Stomach smooth muscle (tissue), 2 donors: ENCODE measurements at regions not wholly inside any gene's neighbourhood (a gene's known extent, or its start where the extent isn't known, plus 50 kb on each side); places are given as distances from the start of the nearest gene placed in this dataset.
"Not testable (repeated sequence)": the region's sequence is repeated elsewhere in the genome, so short reads cannot be mapped to it uniquely, and the experiment has no call there.

Source experiments
- H3K27ac ChIP-seq: one replicate; pipeline ENCODE4 v1.7.0; 2013; ENCODE audit warnings: mild to moderate bottlenecking, low read length, inconsistent platforms
- H3K27me3 ChIP-seq, 2 donors: one replicate each; pipeline ENCODE4 v1.7.0; 2013; ENCODE audit warnings: low read length in 2 of 2; ENCODE audit not compliant: insufficient read depth in 2 of 2, control insufficient read depth in 1 of 2
- H3K36me3 ChIP-seq, 2 donors: one replicate each; pipeline ENCODE4 v1.7.0; 2013; ENCODE audit warnings: low read length in 2 of 2; ENCODE audit not compliant: control insufficient read depth in 2 of 2, insufficient read depth in 2 of 2
- H3K4me1 ChIP-seq: one replicate; pipeline ENCODE4 v1.7.0; 2013; ENCODE audit warnings: low read length; ENCODE audit not compliant: control insufficient read depth, insufficient read depth
- H3K4me3 ChIP-seq, 2 donors: one replicate each; pipeline ENCODE4 v1.7.0; 2013; ENCODE audit warnings: low read length in 2 of 2
- H3K9ac ChIP-seq, 2 donors: one replicate each; pipeline ENCODE4 v1.7.0; 2013; ENCODE audit warnings: low read length in 2 of 2, mild to moderate bottlenecking in 1 of 2
- H3K9me3 ChIP-seq, 2 donors: one replicate each; pipeline ENCODE4 v1.7.0; 2013; ENCODE audit warnings: low read length in 2 of 2; ENCODE audit not compliant: control insufficient read depth in 2 of 2
- donor health status: healthy.
- donor health status: Pancreatic carcinoma.

- H3K9ac ChIP-seq, H3K4me1 ChIP-seq, H3K9me3 ChIP-seq: not testable (repeated sequence)
Measured at GRCh38 chr10:30703446-30703845, 73.9 kb upstream of the LYZL2 start.

DNA sequence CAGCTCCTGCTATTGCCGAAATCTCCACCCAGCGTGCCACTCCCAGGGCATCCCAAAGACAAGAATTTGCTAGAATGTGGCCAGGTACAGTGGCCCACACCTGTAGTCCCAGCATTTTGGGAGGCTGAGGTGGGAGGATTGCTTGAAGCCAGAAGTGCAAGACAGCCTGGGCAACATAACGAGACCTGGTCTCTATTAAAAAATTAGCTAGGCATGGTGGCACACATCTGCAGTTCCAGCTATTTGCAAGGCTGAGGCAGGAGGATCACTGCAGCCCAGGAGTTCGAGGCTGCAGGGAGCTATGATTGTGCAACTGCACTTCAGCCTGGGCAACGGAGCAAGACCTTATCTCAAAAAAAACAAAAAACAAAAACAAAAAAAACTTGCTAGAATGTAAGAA, 73.3 kb upstream of the LYZL2 start:
- H3K9me3 ChIP-seq, result no peaks in the 10 kb centered on the region
- H3K27ac ChIP-seq, result no peak overlapping the region
- no peaks in the 10 kb centered on the region for H3K27me3 ChIP-seq
- no peak overlapping the region for H3K4me3 ChIP-seq
- no peak overlapping the region for H3K9ac ChIP-seq
- no peaks in the 10 kb centered on the region for H3K36me3 ChIP-seq
- no peaks in the 10 kb centered on the region for H3K4me1 ChIP-seq

More at GRCh38 chr10:30703446-30703845, 73.9 kb upstream of the LYZL2 start:
- H3K36me3 ChIP-seq, H3K27me3 ChIP-seq, H3K27ac ChIP-seq, H3K4me3 ChIP-seq: not testable (repeated sequence)

- Histone ChIP-seq H3K27ac (no peak overlapping the region), H3K9ac (no peak overlapping the region)
Measured at GRCh38 chr10:30701451-30702173, 72.1 kb upstream of the LYZL2 start.

GRCh38 chr10:30697806-30698205, 68.3 kb upstream of the LYZL2 start:
- Histone ChIP-seq H3K4me1 (peaks cover 4% of the 10 kb centered on the region), H3K9me3 (no peaks in the 10 kb centered on the region), H3K9ac (no peak overlapping the region), H3K4me3 (no peak overlapping the region), H3K27me3 (no peaks in the 10 kb centered on the region), H3K36me3 (no peaks in the 10 kb centered on the region), H3K27ac (no peak overlapping the region)

More at GRCh38 chr10:30701451-30702173, 72.1 kb upstream of the LYZL2 start:
- no peaks in the 10 kb centered on the region for H3K36me3 ChIP-seq
- H3K4me3 ChIP-seq, result no peak overlapping the region
- H3K9me3 ChIP-seq, result no peaks in the 10 kb centered on the region
- H3K4me1 ChIP-seq, result no peaks in the 10 kb centered on the region
- no peaks in the 10 kb centered on the region for H3K27me3 ChIP-seq

GRCh38 chr10:30697221-30697620, 67.7 kb upstream of the LYZL2 start:
- H3K27ac ChIP-seq, H3K27me3 ChIP-seq, H3K36me3 ChIP-seq, H3K9ac ChIP-seq, H3K4me1 ChIP-seq, H3K4me3 ChIP-seq, H3K9me3 ChIP-seq: not testable (repeated sequence)

DNA sequence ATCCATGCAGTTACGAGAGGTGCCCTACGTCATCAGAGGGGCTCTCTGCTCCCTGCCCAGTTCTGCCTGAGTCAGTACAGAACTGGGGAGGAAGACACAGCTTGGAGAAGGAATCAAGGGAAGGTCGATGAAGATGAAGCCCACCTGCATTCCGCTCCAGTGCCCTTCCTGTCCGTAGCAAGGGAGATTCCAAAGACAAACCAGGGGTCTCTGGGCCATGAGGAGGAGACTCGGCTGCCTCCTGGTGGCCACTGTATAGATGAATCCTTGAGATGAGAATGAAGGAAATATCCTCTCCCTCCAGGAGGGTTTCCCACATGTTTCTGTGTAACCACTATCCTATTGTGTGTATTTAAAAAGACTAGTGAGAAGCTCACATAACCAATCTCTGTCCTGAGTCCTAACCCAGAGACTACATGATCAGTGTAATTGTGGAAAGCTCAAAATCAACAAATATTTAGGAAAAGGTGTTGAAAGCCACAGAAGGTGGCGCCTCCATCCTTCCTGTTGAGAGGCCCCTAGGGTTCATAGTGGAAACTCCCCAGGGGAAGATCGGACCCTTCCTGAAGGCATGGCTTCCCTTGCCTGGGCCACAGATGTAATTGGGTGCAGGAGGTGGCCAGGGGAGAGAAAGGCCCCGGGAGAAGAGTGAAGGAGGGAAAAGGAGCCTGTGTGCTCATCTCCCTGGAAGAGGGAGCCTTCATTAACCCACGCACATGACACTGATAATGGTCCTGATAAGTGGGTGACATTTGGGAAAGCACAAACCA, 67.0 kb upstream of the LYZL2 start:
- not testable (repeated sequence) for H3K4me3 ChIP-seq, H3K9me3 ChIP-seq, H3K27me3 ChIP-seq, H3K36me3 ChIP-seq, H3K27ac ChIP-seq, H3K4me1 ChIP-seq
- H3K9ac ChIP-seq, result peak overlapping the region in 1 of 2 donors; percentile 50

DNA sequence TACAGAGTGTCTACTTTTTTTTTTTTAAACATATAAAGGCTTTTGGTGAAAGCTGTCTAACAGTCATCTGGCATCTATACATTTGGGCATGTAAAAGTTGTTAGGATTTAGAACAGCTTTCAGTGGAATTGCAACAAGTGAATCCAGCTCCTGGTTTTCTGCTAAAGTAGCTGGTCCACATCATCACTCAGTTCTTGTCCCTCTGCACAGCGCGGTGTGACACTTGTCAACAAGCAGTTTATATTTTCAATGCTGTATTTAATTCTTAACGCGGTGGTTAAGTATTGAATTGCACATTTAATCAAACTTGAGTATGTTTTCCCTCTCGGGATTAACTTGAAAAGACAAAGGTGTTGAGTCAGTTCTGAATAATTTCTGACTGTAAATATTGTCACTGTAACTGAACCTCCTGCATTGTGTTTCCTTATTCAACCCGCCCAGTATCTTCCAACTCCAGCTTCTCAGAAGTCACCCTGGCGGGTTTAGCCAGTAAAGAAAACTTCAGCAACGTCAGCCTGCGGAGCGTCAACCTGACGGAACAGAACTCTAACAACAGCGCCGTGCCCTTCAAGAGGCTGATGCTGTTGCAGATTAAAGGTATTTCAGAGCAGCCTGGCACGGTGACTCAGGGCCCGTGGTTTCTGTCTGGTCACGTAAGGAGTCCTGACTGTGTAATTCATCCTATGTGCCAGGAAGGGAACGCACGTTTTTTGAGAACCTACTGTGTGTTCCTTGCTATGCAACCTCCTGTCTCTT, 66.1 kb upstream of the LYZL2 start:
- not testable (repeated sequence) for H3K4me1 ChIP-seq, H3K27ac ChIP-seq, H3K36me3 ChIP-seq, H3K9me3 ChIP-seq, H3K27me3 ChIP-seq
- Histone ChIP-seq H3K4me3 (peak overlapping the region in 1 of 2 donors; percentile 24), H3K9ac (peak overlapping the region in 1 of 2 donors; percentile 52)

GRCh38 chr10:30694518-30695228, 65.1 kb upstream of the LYZL2 start:
- no peaks in the 10 kb centered on the region for H3K27me3 ChIP-seq
- H3K9me3 ChIP-seq, result no peaks in the 10 kb centered on the region
- no peak overlapping the region for H3K4me3 ChIP-seq
- no peaks in the 10 kb centered on the region for H3K36me3 ChIP-seq
- peaks cover 4% of the 10 kb centered on the region for H3K4me1 ChIP-seq
- H3K9ac ChIP-seq, result no peak overlapping the region
- no peak overlapping the region for H3K27ac ChIP-seq

DNA sequence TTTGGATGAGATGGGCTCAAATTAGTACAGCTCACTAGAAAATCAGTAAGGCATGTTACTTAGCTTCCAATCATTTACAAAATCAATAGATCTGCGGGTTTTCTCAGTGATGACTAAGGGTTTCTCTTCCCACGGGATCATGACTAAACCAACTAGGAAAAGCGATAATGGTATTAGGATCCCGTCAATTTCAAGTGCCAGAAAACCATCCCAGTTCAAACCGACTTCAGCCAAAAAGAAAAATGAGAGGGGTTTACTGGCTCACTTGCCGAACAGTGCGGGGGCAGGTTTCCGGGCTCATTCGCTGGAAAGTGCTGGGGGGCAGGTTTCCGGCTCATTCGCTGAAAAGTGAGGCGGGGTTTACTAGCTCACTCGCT, 62.1 kb upstream of the LYZL2 start:
- no peaks in the 10 kb centered on the region for H3K9me3 ChIP-seq
- H3K27ac ChIP-seq, result no peak overlapping the region
- H3K4me1 ChIP-seq, result peaks cover 4% of the 10 kb centered on the region
- peaks cover 0 to 4% of the 10 kb centered on the region in 2 donors for H3K27me3 ChIP-seq
- H3K9ac ChIP-seq, result no peak overlapping the region
- H3K4me3 ChIP-seq, result no peak overlapping the region
- no peaks in the 10 kb centered on the region for H3K36me3 ChIP-seq

- not testable (repeated sequence) for H3K27ac ChIP-seq, H3K36me3 ChIP-seq, H3K27me3 ChIP-seq, H3K9me3 ChIP-seq, H3K4me1 ChIP-seq, H3K4me3 ChIP-seq, H3K9ac ChIP-seq
Measured at GRCh38 chr10:30690948-30691638, 61.5 kb upstream of the LYZL2 start.
